H1 (cell line): ENCODE measurements at regions not wholly inside any gene's neighbourhood (a gene's known extent, or its start where the extent isn't known, plus 50 kb on each side); places are given as distances from the start of the nearest gene placed in this dataset.

ENCODE experiments used
- CTCF ChIA-PET: fragments of 300-600 bp; sonication (Branson Sonifier 250); formaldehyde crosslinking; loops from one replicate; lab custom pipeline; 2021; ENCODE audit not compliant: partially characterized antibody; lab: Charles Lee
- POLR2A ChIA-PET: fragments of 300-600 bp; sonication (Branson Sonifier 250); formaldehyde crosslinking; loops from one replicate; lab custom pipeline; 2021; ENCODE audit warnings: inconsistent platforms; ENCODE audit not compliant: partially characterized antibody; lab: Charles Lee
- DNase-seq, 2 experiments: peaks; one replicate each; pipeline versions ENCODE4 v3.0.0 to v3.0.0-alpha.2; 2010 to 2022; ENCODE audit warnings: low spot score in 2 of 2, low read depth in 1 of 2, mixed read lengths in 1 of 2
- FAIRE-seq: peaks from 2 replicates; lab custom pipeline; 2011; peaks lifted over from hg19 to GRCh38; lab: Jason Lieb, UNC
- H2AFZ ChIP-seq: 2 replicates; pipeline ENCODE4 v1.8.1; 2012; ENCODE audit warnings: low read length, inconsistent platforms
- H2AK5ac ChIP-seq: 2 replicates; pipeline ENCODE4 v1.6.1; 2013; ENCODE audit warnings: low read depth, low read length
- H2BK120ac ChIP-seq: replicated peaks from 2 replicates; pipeline ENCODE3; 2013; ENCODE audit warnings: low read depth, low read length, inconsistent platforms
- H2BK12ac ChIP-seq: 2 replicates; pipeline ENCODE4 v1.6.1; 2013; ENCODE audit warnings: low read depth, low read length
- H2BK15ac ChIP-seq: 2 replicates; pipeline ENCODE4 v1.6.1; 2013; ENCODE audit warnings: low read length
- H2BK20ac ChIP-seq: 2 replicates; pipeline ENCODE4 v1.6.1; 2013; ENCODE audit warnings: low read length
- H2BK5ac ChIP-seq: 2 replicates; pipeline ENCODE4 v1.6.1; 2013; ENCODE audit warnings: low read depth, low read length
- H3K14ac ChIP-seq: 2 replicates; pipeline ENCODE4 v1.6.1; 2013; ENCODE audit warnings: inconsistent platforms; ENCODE audit not compliant: insufficient read length
- H3K18ac ChIP-seq: 2 replicates; pipeline ENCODE4 v1.6.1; 2013; ENCODE audit warnings: low read length; ENCODE audit errors: extremely low read depth
- H3K23ac ChIP-seq: 2 replicates; pipeline ENCODE4 v1.6.1; 2013; ENCODE audit warnings: inconsistent platforms; ENCODE audit not compliant: insufficient read length
- H3K23me2 ChIP-seq: 2 replicates; pipeline ENCODE4 v1.6.1; 2013; ENCODE audit warnings: low read depth, low read length
- H3K27ac ChIP-seq: 2 replicates; pipeline ENCODE4 v1.6.1; 2011; ENCODE audit warnings: low read depth, low read length, inconsistent platforms
- H3K27me3 ChIP-seq, 4 experiments: replicated peaks in 1 of 4; 1 replicate in 1 of 4; 2 replicates in 3 of 4; pipeline versions ENCODE4 v1.6.1 to v1.8.1; 2011 to 2013; ENCODE audit warnings: low read length in 3 of 4, mild to moderate bottlenecking in 3 of 4, inconsistent platforms in 2 of 4, mixed read lengths in 2 of 4, moderate library complexity in 1 of 4; ENCODE audit not compliant: control insufficient read depth in 3 of 4, insufficient read depth in 3 of 4; ENCODE audit errors: extremely low read depth in 1 of 4
- H3K36me3 ChIP-seq, 4 experiments: 2 replicates each; pipeline versions ENCODE4 v1.6.1 to v1.8.1; 2011 to 2013; ENCODE audit warnings: mild to moderate bottlenecking in 4 of 4, low read length in 3 of 4, moderate library complexity in 2 of 4, control low read depth in 1 of 4, inconsistent platforms in 1 of 4; ENCODE audit not compliant: insufficient read depth in 4 of 4, control insufficient read depth in 2 of 4
- H3K4ac ChIP-seq: replicated peaks from 2 replicates; pipeline ENCODE3; 2013; ENCODE audit warnings: low read length, low read depth, mixed read lengths, inconsistent platforms; ENCODE audit not compliant: insufficient read length
- H3K4me1 ChIP-seq, 4 experiments: replicated peaks in 1 of 4; 1 replicate in 1 of 4; 2 replicates in 3 of 4; pipeline versions ENCODE4 v1.6.1 to v1.8.1; 2011 to 2013; ENCODE audit warnings: low read length in 3 of 4, inconsistent platforms in 2 of 4, mixed read lengths in 1 of 4; ENCODE audit not compliant: insufficient read depth in 4 of 4, control insufficient read depth in 3 of 4
- H3K4me2 ChIP-seq, 2 experiments: 2 replicates each; pipeline versions ENCODE4 v1.6.1 to v1.8.1; 2011 to 2013; ENCODE audit warnings: low read depth in 2 of 2, low read length in 2 of 2, control low read depth in 1 of 2, inconsistent platforms in 1 of 2, mild to moderate bottlenecking in 1 of 2; ENCODE audit not compliant: insufficient read depth in 1 of 2
- H3K4me3 ChIP-seq, 4 experiments: fragments of 200-600, 300-600 bp in 1 of 4; sonication (generic), shearing (Covaris generic), sonication (Bioruptor Twin) in 1 of 4; 2 replicates each; pipeline versions ENCODE4 v1.5.1 to v1.8.1; 2011 to 2016; ENCODE audit warnings: low read length in 4 of 4, low read depth in 3 of 4, control low read depth in 2 of 4, inconsistent platforms in 2 of 4, mild to moderate bottlenecking in 2 of 4, mixed read lengths in 1 of 4, moderate library complexity in 1 of 4; ENCODE audit not compliant: insufficient read depth in 2 of 4; ENCODE audit errors: extremely low read depth in 1 of 4
- H3K56ac ChIP-seq: replicated peaks from 2 replicates; pipeline ENCODE3; 2013; ENCODE audit warnings: low read depth, mild to moderate bottlenecking, mixed read lengths, low read length, inconsistent platforms; ENCODE audit not compliant: insufficient read length
- H3K79me1 ChIP-seq: 2 replicates; pipeline ENCODE4 v1.6.1; 2013; ENCODE audit warnings: low read depth, low read length, control low read depth
- H3K79me2 ChIP-seq, 2 experiments: 2 replicates each; pipeline versions ENCODE4 v1.6.1 to v1.8.1; 2012 to 2013; ENCODE audit warnings: low read length in 2 of 2, mild to moderate bottlenecking in 2 of 2, inconsistent platforms in 1 of 2; ENCODE audit not compliant: insufficient read depth in 2 of 2, control insufficient read depth in 1 of 2
- H3K9ac ChIP-seq, 4 experiments: replicated peaks in 1 of 4; 1 replicate in 1 of 4; 2 replicates in 3 of 4; pipeline versions ENCODE4 v1.6.1 to v1.8.1; 2011 to 2013; ENCODE audit warnings: low read depth in 3 of 4, low read length in 3 of 4, control low read depth in 2 of 4, mild to moderate bottlenecking in 2 of 4, moderate library complexity in 2 of 4, inconsistent platforms in 1 of 4; ENCODE audit errors: extremely low read depth in 1 of 4
- H3K9me3 ChIP-seq, 2 experiments: 2 replicates each; pipeline versions ENCODE4 v1.6.1 to v1.8.1; 2012 to 2013; ENCODE audit warnings: mild to moderate bottlenecking in 2 of 2, moderate library complexity in 2 of 2, control low read depth in 1 of 2, inconsistent platforms in 1 of 2, low read depth in 1 of 2, low read length in 1 of 2, mixed read lengths in 1 of 2; ENCODE audit not compliant: insufficient read depth in 2 of 2
- H4K20me1 ChIP-seq, 2 experiments: replicated peaks in 1 of 2; 2 replicates each; pipeline versions ENCODE3 to v1.8.1; 2011 to 2013; ENCODE audit warnings: inconsistent platforms in 2 of 2, low read length in 2 of 2, mild to moderate bottlenecking in 1 of 2; ENCODE audit not compliant: insufficient read depth in 2 of 2, control insufficient read depth in 1 of 2
- H4K5ac ChIP-seq: 2 replicates; pipeline ENCODE4 v1.6.1; 2013; ENCODE audit warnings: low read length, low read depth, mixed read lengths, inconsistent platforms; ENCODE audit not compliant: insufficient read length
- H4K8ac ChIP-seq: 2 replicates; pipeline ENCODE4 v1.8.0; 2013; ENCODE audit warnings: mild to moderate bottlenecking, moderate library complexity, low read length, inconsistent platforms; ENCODE audit not compliant: insufficient read depth; ENCODE audit errors: extremely low read depth
- H4K91ac ChIP-seq: replicated peaks from 2 replicates; pipeline ENCODE3; 2013; ENCODE audit warnings: low read length, mixed read lengths, inconsistent platforms; ENCODE audit not compliant: insufficient read length
- ASH2L ChIP-seq: fragments of 200-600, 300-600 bp; sonication (generic); IDR thresholded peaks from one replicate; pipeline ENCODE4 v1.7.1; 2017; ENCODE audit warnings: low read length
- CBX8 ChIP-seq: fragments of 300-800, 300-1000 bp; sonication (generic); IDR thresholded peaks from 2 replicates; pipeline ENCODE4 v1.7.1; 2016; ENCODE audit warnings: low read depth, low read length, borderline replicate concordance
- CEBPB ChIP-seq: IDR thresholded peaks from 2 replicates; pipeline ENCODE4 v1.6.1; 2012; ENCODE audit warnings: low read depth, low read length
- E2F6 ChIP-seq: IDR thresholded peaks from 2 replicates; pipeline ENCODE4 v1.6.1; 2012; ENCODE audit warnings: inconsistent platforms
- EGR1 ChIP-seq: IDR thresholded peaks from 2 replicates; pipeline ENCODE4 v1.6.1; 2011; ENCODE audit warnings: low read depth, low read length, borderline replicate concordance
- HDAC6 ChIP-seq: IDR thresholded peaks from one replicate; pipeline ENCODE4 v1.7.1; 2012; ENCODE audit warnings: low read depth, mild to moderate bottlenecking, inconsistent platforms, low read length, moderate library complexity
- JUN ChIP-seq: IDR thresholded peaks from 2 replicates; pipeline ENCODE4 v1.6.1; 2011; ENCODE audit warnings: low read depth, mild to moderate bottlenecking, improper control_type of control experiment, low read length
- MAFK ChIP-seq: IDR thresholded peaks from 2 replicates; pipeline ENCODE4 v1.6.1; 2012; ENCODE audit warnings: low read depth, mild to moderate bottlenecking, improper control_type of control experiment, low read length
- POLR2A ChIP-seq, 2 experiments: IDR thresholded peaks; 1 replicate in 1 of 2; 2 replicates in 1 of 2; pipeline ENCODE4 v1.6.1; 2011; ENCODE audit warnings: low read depth in 2 of 2, low read length in 2 of 2, mild to moderate bottlenecking in 2 of 2; ENCODE audit errors: control extremely low read depth in 1 of 2
- RBBP5 ChIP-seq: IDR thresholded peaks from 2 replicates; pipeline ENCODE4 v1.7.1; 2012; ENCODE audit warnings: low read depth, mild to moderate bottlenecking, inconsistent platforms, low read length, moderate library complexity, borderline replicate concordance
- RNF2 ChIP-seq: fragments of 200-900, 300-1000 bp; sonication (generic); IDR thresholded peaks from 2 replicates; pipeline ENCODE4 v1.7.1; 2016; ENCODE audit warnings: borderline replicate concordance, low read depth, mild to moderate bottlenecking, antibody characterized with exemption, low read length; ENCODE audit not compliant: poor library complexity, severe bottlenecking; ENCODE audit errors: missing control alignments
- SP2 ChIP-seq: IDR thresholded peaks from 2 replicates; pipeline ENCODE4 v1.6.1; 2012; ENCODE audit warnings: mild to moderate bottlenecking, low read length, inconsistent platforms
- SUZ12 ChIP-seq: fragments of 200-600 bp; sonication (generic); IDR thresholded peaks from 2 replicates; pipeline ENCODE4 v1.6.1; 2012; ENCODE audit warnings: mild to moderate bottlenecking, inconsistent platforms, low read length, moderate library complexity, mixed read lengths
- TAF7 ChIP-seq: optimal IDR thresholded peaks from 2 replicates; pipeline ENCODE3; 2011; ENCODE audit warnings: low read depth, mild to moderate bottlenecking, inconsistent platforms, low read length, moderate library complexity, borderline replicate concordance
- WGBS, 2 experiments: shearing (Covaris generic) in 1 of 2; methylation state at CpG; one replicate each; pipeline versions ENCODE4 v1.1.6 to v1.1.7; 2013 to 2015; ENCODE audit warnings: low lambda C conversion rate in 2 of 2, mixed read lengths in 2 of 2, inconsistent platforms in 1 of 2, low coverage in 1 of 2, missing lambda C conversion rate in 1 of 2; ENCODE audit not compliant: insufficient replicate concordance in 2 of 2, insufficient coverage in 1 of 2, insufficient read length in 1 of 2; ENCODE audit errors: extremely low coverage in 1 of 2, missing lambda C conversion rate in 1 of 2; 5-methylcytosine and 5-hydroxymethylcytosine counted together
- TF ChIP-seq, protein P1 (sequence below): IDR thresholded peaks from 2 replicates; pipeline ENCODE4 v1.6.1; 2012; ENCODE audit warnings: inconsistent platforms

GRCh38 chr16:6665126-6665525 lies 667.5 kb upstream of the RBFOX1 start:
- Histone ChIP-seq H3K9ac (no peak overlapping the region), H3K4me3 (no peak overlapping the region), H3K79me1 (no peaks in the 10 kb centered on the region), H2BK5ac (no peak overlapping the region), H2BK12ac (no peak overlapping the region), H2AK5ac (no peak overlapping the region), H2AFZ (no peak overlapping the region), H3K4me2 (no peak overlapping the region), H3K4ac (no peak overlapping the region), H3K14ac (no peak overlapping the region), H2BK15ac (no peak overlapping the region), H3K9me3 (no peaks in the 10 kb centered on the region), H4K5ac (no peak overlapping the region), H4K91ac (no peak overlapping the region), H3K56ac (no peak overlapping the region), H3K36me3 (no peaks in the 10 kb centered on the region), H3K27ac (no peak overlapping the region), H3K4me1 (peaks cover 0 to 11% (median 7%) of the 10 kb centered on the region in 4 experiments; a peak in 3 of 7 replicates), H4K8ac (no peak overlapping the region), H3K23ac (no peak overlapping the region), H2BK20ac (no peak overlapping the region), H3K79me2 (no peaks in the 10 kb centered on the region), H2BK120ac (no peak overlapping the region), H4K20me1 (no peaks in the 10 kb centered on the region), H3K18ac (no peak overlapping the region), H3K23me2 (no peaks in the 10 kb centered on the region), H3K27me3 (no peaks in the 10 kb centered on the region; a peak in 1 of 7 replicates)
- DNase-seq: no peak
- POLR2A ChIA-PET: no interaction called here
- no peak for FAIRE-seq
- 88% methylated on average over 7 of the region's 7 CpGs; no CpG with 5 or more reads in 1 of the 2 experiments for WGBS, 2 experiments
- CTCF ChIA-PET: interaction anchor here (1.7 kb wide), 1 partner anchor 18 kb away, joined by 5 read pairs; no protein-coding TSS in a partner anchor
- TF ChIP-seq RNF2 (no peak), POLR2A (IDR thresholded peaks at IDR 0.05; ENCODE audit: control extremely low read depth in 1 of 2, low read depth in 2 of 2, low read length in 2 of 2) (no peak), EGR1 (no peak), ASH2L (no peak), CEBPB (no peak), SP2 (no peak), E2F6 (no peak), HDAC6 (no peak), MAFK (no peak), JUN (no peak), RBBP5 (no peak), SUZ12 (no peak), CBX8 (no peak), TAF7 (no peak)
- TF ChIP-seq, protein P1, sequence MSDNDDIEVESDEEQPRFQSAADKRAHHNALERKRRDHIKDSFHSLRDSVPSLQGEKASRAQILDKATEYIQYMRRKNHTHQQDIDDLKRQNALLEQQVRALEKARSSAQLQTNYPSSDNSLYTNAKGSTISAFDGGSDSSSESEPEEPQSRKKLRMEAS: no peak
